ENCODE measurements at regions not wholly inside any gene's neighbourhood (a gene's known extent, or its start where the extent isn't known, plus 50 kb on each side); places are given as distances from the start of the nearest gene placed in this dataset.

- ATAC-seq (no peak), DNase-seq (no peak)
- Histone ChIP-seq H3K4me1 (peaks cover 28% of the 10 kb centered on the region), H3K9me3 (no peaks in the 10 kb centered on the region), H3K27ac (no peak overlapping the region), H3K27me3 (no peaks in the 10 kb centered on the region), H3K36me3 (replicated peaks in 1 of 2; ENCODE audit: insufficient read depth in 1 of 2, low read depth in 2 of 2) (no peaks in the 10 kb centered on the region), H3K4me3 (no peak overlapping the region)
- 82 to 87% methylated on average over 6 of the region's 6 CpGs for WGBS, 2 donors
- intact Hi-C loops (cut with DNase I), result no loop called here
- TF ChIP-seq CTCF (IDR thresholded peaks at IDR 0.05) (no peak), POLR2A (IDR thresholded peaks at IDR 0.05) (no peak)
These were observed 112.4 kb upstream of the GATA6 start for GRCh38 chr18:22056950-22057349.

DNA sequence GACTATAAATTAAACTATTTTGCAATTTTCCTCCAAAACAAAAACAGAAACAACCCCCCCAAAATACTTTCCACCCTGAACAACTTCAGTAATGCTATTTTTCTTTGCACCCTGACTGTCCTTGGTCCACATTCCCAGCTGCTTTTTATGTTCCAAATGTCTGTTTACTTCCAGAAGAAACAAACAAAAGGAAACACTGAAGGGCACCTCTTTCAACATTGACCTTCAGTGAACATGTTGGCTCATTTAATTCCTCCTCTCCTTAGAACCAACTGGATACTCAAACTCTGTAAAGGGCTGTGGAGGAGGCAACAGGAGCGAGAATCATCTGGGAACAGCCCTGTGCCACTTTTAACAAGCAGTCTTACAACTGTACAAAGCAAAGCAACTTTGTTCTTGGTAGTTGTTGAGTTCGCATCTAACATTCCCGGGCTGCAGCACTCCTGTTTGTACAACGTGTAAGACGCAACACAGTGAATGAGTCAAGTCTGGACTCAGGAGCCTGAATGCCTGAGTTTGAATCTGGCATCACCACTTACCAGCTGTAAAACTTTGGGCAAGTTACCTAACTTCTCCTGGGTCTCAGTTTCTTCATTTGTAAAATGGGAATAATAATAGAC lies 111.4 kb upstream of the GATA6 start:
- intact Hi-C loops (cut with DNase I), result no loop called here
- H3K27ac ChIP-seq, result peak overlapping the region; percentile 18 to 67 (median 54)
- H3K4me1 ChIP-seq, result peaks cover 39% of the 10 kb centered on the region
- TF ChIP-seq POLR2A (IDR thresholded peaks at IDR 0.05) (no peak), CTCF (IDR thresholded peaks at IDR 0.05) (no peak)
- H3K9me3 ChIP-seq, result no peaks in the 10 kb centered on the region
- no peak overlapping the region for H3K4me3 ChIP-seq
- 14 to 16% methylated on average over 5 of the region's 5 CpGs for WGBS, 2 donors
- DNase-seq (peak; percentile 31 to 59 (median 49)), ATAC-seq (peak; percentile 71)
- H3K36me3 ChIP-seq (replicated peaks in 1 of 2; ENCODE audit: insufficient read depth in 1 of 2, low read depth in 2 of 2), result no peaks in the 10 kb centered on the region
- H3K27me3 ChIP-seq, result no peaks in the 10 kb centered on the region

- intact Hi-C loops (cut with DNase I), result no loop called here
- TF ChIP-seq POLR2A (IDR thresholded peaks at IDR 0.05) (no peak), CTCF (IDR thresholded peaks at IDR 0.05) (no peak)
- Histone ChIP-seq H3K4me3 (no peak overlapping the region), H3K9me3 (no peaks in the 10 kb centered on the region), H3K4me1 (peaks cover 44% of the 10 kb centered on the region), H3K36me3 (replicated peaks in 1 of 2; ENCODE audit: insufficient read depth in 1 of 2, low read depth in 2 of 2) (no peaks in the 10 kb centered on the region), H3K27me3 (no peaks in the 10 kb centered on the region), H3K27ac (peak overlapping the region in 1 of 4 donors; percentile 19)
- no peak for ATAC-seq
- 40 to 48% methylated on average over 2 of the region's 2 CpGs for WGBS, 2 donors
- no peak for DNase-seq
These were observed 109.0 kb upstream of the GATA6 start for GRCh38 chr18:22060361-22060760.

DNA sequence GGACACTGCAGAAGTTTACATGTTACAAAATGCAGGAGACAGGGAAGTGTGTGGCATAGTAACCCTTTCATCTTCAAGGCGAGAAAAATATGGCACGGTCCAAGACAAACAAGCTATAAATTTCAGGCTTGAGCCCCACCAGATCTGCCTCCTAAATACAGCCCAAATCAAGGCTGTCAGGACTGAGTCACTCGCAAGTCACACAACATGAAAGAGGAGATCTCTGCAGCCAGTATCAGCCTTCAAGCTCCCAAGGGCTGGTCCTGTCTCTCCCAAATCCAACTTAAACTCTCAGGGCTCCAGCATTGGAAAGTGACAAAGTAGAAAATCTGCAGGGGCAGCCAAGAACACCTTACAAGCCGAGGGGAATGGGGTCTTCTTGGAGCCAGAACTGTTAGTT lies 106.3 kb upstream of the GATA6 start:
- Histone ChIP-seq H3K27me3 (no peaks in the 10 kb centered on the region), H3K9me3 (no peaks in the 10 kb centered on the region), H3K4me1 (peaks cover 43% of the 10 kb centered on the region), H3K27ac (no peak overlapping the region), H3K36me3 (replicated peaks in 1 of 2; ENCODE audit: insufficient read depth in 1 of 2, low read depth in 2 of 2) (no peaks in the 10 kb centered on the region), H3K4me3 (no peak overlapping the region)
- ATAC-seq (no peak), DNase-seq (no peak)
- TF ChIP-seq POLR2A (IDR thresholded peaks at IDR 0.05) (no peak), CTCF (IDR thresholded peaks at IDR 0.05) (no peak)
- WGBS, 2 donors, result 76 to 82% methylated on average over 4 of the region's 4 CpGs
- intact Hi-C loops (cut with DNase I), result no loop called here

DNA sequence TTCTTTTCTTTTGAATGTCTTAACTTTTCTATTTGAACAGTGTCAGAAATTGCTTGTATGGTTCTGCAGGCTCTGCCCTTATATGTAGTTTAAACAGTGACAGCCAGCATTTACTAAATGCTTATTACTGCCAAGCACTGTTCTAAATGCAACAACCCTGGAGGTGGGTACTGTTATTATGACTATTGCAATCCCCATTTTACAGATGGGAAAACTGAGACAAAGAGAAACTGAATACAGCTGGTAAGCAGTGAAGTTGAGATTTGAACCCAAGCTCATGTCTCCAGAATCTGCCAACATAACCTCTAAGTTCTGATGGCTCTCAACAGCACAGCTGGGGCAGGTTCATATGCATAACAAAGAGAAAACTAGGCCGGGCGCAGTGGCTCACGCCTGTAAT lies 105.7 kb upstream of the GATA6 start:
- Histone ChIP-seq H3K4me3 (no peak overlapping the region), H3K36me3 (replicated peaks in 1 of 2; ENCODE audit: insufficient read depth in 1 of 2, low read depth in 2 of 2) (no peaks in the 10 kb centered on the region), H3K9me3 (no peaks in the 10 kb centered on the region), H3K4me1 (peaks cover 40% of the 10 kb centered on the region), H3K27me3 (no peaks in the 10 kb centered on the region), H3K27ac (no peak overlapping the region)
- no peak for DNase-seq
- ATAC-seq, result no peak
- WGBS, 2 donors, result 92 to 93% methylated on average over 3 of the region's 3 CpGs
- TF ChIP-seq POLR2A (IDR thresholded peaks at IDR 0.05), result no peak
- TF ChIP-seq CTCF (IDR thresholded peaks at IDR 0.05), result no peak
- intact Hi-C loops (cut with DNase I), result no loop called here
